GM12874 (cell line): ENCODE measurements at regions not wholly inside any gene's neighbourhood (a gene's known extent, or its start where the extent isn't known, plus 50 kb on each side); places are given as distances from the start of the nearest gene placed in this dataset.

Source experiments
- CTCF ChIP-seq: IDR thresholded peaks from 2 replicates; pipeline ENCODE4 v1.5.1; 2011; ENCODE audit warnings: low read depth, mild to moderate bottlenecking, control low read depth, low read length, moderate library complexity; ENCODE audit not compliant: insufficient read depth

GRCh38 chr14:25658988-25659387 lies 609.0 kb upstream of the STXBP6 start:
- no peak for TF ChIP-seq CTCF

- no peak for TF ChIP-seq CTCF
Measured at GRCh38 chr14:25630447-25630846, 580.5 kb upstream of the STXBP6 start.

- no peak for TF ChIP-seq CTCF
Measured at GRCh38 chr14:25628978-25629377, 579.0 kb upstream of the STXBP6 start.

- no peak for TF ChIP-seq CTCF
Measured at GRCh38 chr14:25628390-25628789, 578.4 kb upstream of the STXBP6 start.

- no peak for TF ChIP-seq CTCF
Measured at GRCh38 chr14:25626986-25627385, 577.0 kb upstream of the STXBP6 start.

- TF ChIP-seq CTCF, result no peak
Measured at GRCh38 chr14:25622763-25623162, 572.8 kb upstream of the STXBP6 start.

- TF ChIP-seq CTCF, result no peak
Measured at GRCh38 chr14:25620515-25620914, 570.6 kb upstream of the STXBP6 start.

- no peak for TF ChIP-seq CTCF
Measured at GRCh38 chr14:25615174-25615573, 565.2 kb upstream of the STXBP6 start.
